ENCODE measurements at regions not wholly inside any gene's neighbourhood (a gene's known extent, or its start where the extent isn't known, plus 50 kb on each side); places are given as distances from the start of the nearest gene placed in this dataset.

DNA sequence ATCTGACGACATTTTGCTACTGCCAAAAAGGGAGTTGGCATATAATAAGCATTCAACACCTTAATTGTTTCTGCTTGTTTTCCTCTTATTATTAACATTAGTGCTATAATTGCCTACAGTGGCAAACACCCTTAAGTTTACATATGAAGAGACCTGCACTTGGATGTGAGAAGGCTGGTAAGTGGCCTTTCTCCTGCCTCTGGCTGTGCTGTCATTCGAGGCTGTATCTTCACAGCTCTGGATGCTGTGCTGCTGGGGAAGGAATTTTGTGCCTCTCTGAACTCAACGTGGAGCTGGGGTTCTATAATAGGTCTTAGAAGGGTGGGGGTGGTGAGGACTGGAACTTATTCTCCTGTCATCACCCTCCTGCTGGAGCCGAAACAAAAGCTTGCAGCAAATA is 385.9 kb downstream of the EMP1 start:
- in situ Hi-C loops (cut with MboI; ENCODE audit: low pct_unique_long_range_greater_than_20kb, low sequenced_read_pairs, unreplicated experiment) = no loop called here
- TF ChIP-seq, protein P1, sequence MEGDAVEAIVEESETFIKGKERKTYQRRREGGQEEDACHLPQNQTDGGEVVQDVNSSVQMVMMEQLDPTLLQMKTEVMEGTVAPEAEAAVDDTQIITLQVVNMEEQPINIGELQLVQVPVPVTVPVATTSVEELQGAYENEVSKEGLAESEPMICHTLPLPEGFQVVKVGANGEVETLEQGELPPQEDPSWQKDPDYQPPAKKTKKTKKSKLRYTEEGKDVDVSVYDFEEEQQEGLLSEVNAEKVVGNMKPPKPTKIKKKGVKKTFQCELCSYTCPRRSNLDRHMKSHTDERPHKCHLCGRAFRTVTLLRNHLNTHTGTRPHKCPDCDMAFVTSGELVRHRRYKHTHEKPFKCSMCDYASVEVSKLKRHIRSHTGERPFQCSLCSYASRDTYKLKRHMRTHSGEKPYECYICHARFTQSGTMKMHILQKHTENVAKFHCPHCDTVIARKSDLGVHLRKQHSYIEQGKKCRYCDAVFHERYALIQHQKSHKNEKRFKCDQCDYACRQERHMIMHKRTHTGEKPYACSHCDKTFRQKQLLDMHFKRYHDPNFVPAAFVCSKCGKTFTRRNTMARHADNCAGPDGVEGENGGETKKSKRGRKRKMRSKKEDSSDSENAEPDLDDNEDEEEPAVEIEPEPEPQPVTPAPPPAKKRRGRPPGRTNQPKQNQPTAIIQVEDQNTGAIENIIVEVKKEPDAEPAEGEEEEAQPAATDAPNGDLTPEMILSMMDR (IDR thresholded peaks at IDR 0.05; ENCODE audit: extremely low read depth, insufficient read depth, missing control alignments) = no peak
- no peak for DNase-seq (ENCODE audit: low spot score)

DNA sequence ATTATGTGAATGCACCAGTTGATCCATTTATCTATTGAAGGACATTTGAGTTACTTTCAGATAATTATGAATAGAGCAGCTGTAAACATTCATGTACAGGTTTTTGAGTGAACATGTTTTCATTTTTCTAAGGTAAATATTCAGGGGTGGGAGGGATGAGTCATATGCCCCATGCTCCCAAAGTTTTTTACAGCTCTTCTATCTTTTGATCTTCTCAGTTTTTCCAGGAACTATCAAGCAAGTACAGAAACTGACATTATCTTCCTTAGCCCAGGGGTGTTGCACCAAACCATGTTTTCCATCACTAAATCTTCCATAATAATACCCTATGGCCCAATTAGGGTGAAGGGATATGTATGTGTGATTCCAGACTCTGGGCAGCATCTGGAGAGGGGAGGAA is 384.5 kb downstream of the EMP1 start:
- no peak for DNase-seq (ENCODE audit: low spot score)
- TF ChIP-seq, protein P1 (IDR thresholded peaks at IDR 0.05; ENCODE audit: extremely low read depth, insufficient read depth, missing control alignments) = no peak
- in situ Hi-C loops (cut with MboI; ENCODE audit: low pct_unique_long_range_greater_than_20kb, low sequenced_read_pairs, unreplicated experiment) = no loop called here

- in situ Hi-C loops (cut with MboI; ENCODE audit: low pct_unique_long_range_greater_than_20kb, low sequenced_read_pairs, unreplicated experiment) = no loop called here
- TF ChIP-seq, protein P1 (IDR thresholded peaks at IDR 0.05; ENCODE audit: extremely low read depth, insufficient read depth, missing control alignments) = no peak
- no peak for DNase-seq (ENCODE audit: low spot score)
Observed at GRCh38 chr12:13580206-13580605, 383.7 kb downstream of the EMP1 start.

DNA sequence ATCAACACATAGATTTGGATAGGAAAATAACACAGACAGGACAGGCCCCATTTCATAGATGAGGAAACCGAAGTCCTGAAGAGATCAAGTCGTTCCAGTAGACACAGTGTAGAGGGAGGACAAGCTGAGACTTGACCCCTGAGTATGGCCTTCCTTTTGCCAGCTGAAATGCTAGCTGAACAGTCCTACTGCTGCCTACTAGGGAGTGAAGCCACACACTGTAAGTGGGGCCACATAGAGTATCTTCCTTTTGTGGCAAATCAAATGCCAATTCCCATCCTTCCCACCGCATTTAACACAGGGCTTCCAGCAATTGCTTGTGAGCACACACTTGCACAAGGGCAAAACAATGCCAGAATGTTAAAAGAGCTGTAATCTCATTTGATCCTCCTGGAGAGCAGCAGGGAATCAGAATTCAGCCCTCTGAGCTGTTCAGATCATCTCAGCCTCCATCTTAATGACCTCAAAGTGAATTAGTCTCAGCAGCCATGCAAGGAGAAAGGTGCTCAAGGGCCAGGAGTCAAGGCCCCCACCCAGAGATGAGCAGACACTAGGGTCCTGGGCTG is 380.5 kb downstream of the EMP1 start:
- TF ChIP-seq, protein P1 (IDR thresholded peaks at IDR 0.05; ENCODE audit: extremely low read depth, insufficient read depth, missing control alignments) = no peak
- in situ Hi-C loops (cut with MboI; ENCODE audit: low pct_unique_long_range_greater_than_20kb, low sequenced_read_pairs, unreplicated experiment) = no loop called here
- DNase-seq (ENCODE audit: low spot score) = no peak

DNA sequence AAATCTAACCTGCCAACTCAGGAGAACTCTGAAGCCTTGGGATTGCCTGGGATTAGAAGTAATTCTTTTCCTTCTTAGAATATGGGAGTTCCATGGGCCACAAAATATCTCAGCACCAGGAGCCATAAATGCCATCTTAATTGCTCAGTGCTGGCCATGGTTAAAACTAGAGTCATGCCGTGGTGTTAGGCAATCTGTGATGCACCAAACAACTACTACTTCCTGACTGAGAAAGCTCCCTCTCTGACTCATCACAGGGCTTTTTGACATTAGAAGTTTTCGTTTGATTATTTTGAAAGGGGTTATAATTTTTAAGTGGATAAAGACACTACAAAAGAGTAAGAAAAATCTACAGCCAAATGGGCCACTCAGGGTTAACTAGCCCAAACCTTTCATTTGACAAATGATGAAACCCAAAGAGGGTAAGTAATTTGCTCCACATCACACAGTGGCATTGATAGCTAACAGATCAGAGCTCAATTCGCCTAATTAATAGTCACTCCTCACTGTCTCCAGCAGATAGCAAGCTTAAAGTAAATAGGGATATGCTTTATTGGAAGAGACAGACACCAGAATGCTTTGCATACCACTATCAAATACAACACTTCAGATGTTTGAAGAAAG is 377.3 kb downstream of the EMP1 start:
- TF ChIP-seq, protein P1 (IDR thresholded peaks at IDR 0.05; ENCODE audit: extremely low read depth, insufficient read depth, missing control alignments) = no peak
- in situ Hi-C loops (cut with MboI; ENCODE audit: low pct_unique_long_range_greater_than_20kb, low sequenced_read_pairs, unreplicated experiment) = no loop called here
- no peak for DNase-seq (ENCODE audit: low spot score)

DNA sequence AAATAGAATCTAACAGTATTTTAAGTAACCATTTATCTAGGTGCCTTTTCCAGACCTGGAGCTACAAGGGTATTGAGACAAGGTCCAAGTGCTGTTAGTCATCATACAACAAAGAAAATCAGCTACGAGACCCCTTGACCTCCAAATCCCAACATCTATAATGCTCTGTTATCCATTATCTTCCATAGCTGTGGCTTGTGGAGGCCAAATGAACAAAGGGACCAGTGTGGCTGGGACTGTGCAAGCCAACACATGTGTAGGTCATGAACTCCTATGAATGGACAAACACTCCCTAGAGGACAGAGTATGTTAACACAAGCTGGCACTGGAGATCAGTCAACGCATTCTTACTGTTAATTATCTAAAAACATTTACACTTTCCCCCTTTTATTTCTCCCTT is 374.5 kb downstream of the EMP1 start:
- in situ Hi-C loops (cut with MboI; ENCODE audit: low pct_unique_long_range_greater_than_20kb, low sequenced_read_pairs, unreplicated experiment) = no loop called here
- TF ChIP-seq, protein P1 (IDR thresholded peaks at IDR 0.05; ENCODE audit: extremely low read depth, insufficient read depth, missing control alignments) = no peak
- no peak for DNase-seq (ENCODE audit: low spot score)

All from GM13977 (cell line).